Mucosa of descending colon (tissue), 3 donors: ENCODE measurements at regions not wholly inside any gene's neighbourhood (a gene's known extent, or its start where the extent isn't known, plus 50 kb on each side); places are given as distances from the start of the nearest gene placed in this dataset.

Experiments used
- ATAC-seq: fragments of 200-7000 bp; cut with Tn5 transposase; one replicate; pipeline ENCODE4 v1.9.1; 2020; ENCODE audit warnings: mild to moderate bottlenecking, moderate library complexity
- DNase-seq, 3 donors: peaks; one replicate each; pipeline ENCODE4 v3.0.0-alpha.2; 2020
- H3K36me3 ChIP-seq: fragments of 200-600 bp; one replicate; pipeline ENCODE4 v1.8.0; 2021; ENCODE audit warnings: low read depth, mild to moderate bottlenecking
- H3K4me1 ChIP-seq: fragments of 200-600 bp; one replicate; pipeline ENCODE4 v1.8.0; 2021; ENCODE audit warnings: low read depth, mild to moderate bottlenecking
- H3K4me3 ChIP-seq: fragments of 200-600 bp; one replicate; pipeline ENCODE4 v1.8.0; 2021; ENCODE audit warnings: mild to moderate bottlenecking
- H3K9me3 ChIP-seq: fragments of 200-600 bp; one replicate; pipeline ENCODE4 v1.8.0; 2021; ENCODE audit warnings: mild to moderate bottlenecking
- CTCF ChIP-seq: fragments of 200-600 bp; IDR thresholded peaks from one replicate; pipeline ENCODE4 v1.8.0; 2022; ENCODE audit warnings: antibody characterized with exemption, mild to moderate bottlenecking
- intact Hi-C, 2 donors: fragments of 100-400 bp; cut with DNase I in 1 of 2; cut with micrococcal nuclease in 1 of 2; formaldehyde crosslinking; loops; one replicate each; pipeline versions ENCODE4 v1.11.0 to v1.11.1; 2022; cut with DNase I, micrococcal nuclease
- donor health status: DM: no; HTN: no; CAD: no; lungs with moderate emphysema.
- donor health status: DM: no; HTN: no; CAD: no.
- donor health status: DM: no; HTN: yes; CAD: no.

DNA sequence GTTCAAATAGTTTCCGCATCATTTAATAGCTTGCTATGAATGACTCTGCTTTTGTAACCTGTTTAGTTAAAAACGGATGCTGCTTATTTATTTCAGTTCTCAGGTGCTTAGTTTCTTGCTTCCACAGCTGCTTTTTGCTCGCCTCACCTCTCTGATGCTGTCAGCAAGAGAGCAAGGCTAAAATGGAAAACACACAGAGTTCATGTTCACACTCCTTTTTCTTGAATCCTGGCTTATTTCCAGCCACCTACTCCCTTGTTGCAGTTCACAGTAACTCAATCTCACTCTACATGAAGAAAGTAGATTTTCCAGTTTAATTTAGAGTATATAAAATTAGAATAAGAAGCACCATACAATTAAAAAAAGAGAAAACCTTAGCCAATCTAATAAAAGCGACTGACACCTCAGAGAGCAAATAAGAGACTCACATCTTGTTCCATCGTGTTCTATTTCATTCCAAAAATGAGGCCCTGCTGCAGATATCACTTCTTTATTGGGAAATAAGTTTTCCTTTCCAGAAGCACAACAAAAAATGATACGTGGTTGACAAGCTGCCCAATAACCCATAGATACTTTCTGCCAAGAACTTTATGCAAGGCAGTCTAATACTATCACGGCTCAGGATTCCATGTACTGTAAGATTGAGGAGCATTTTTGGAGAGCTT is 326.1 kb upstream of the SLITRK1 start:
- intact Hi-C loops = no loop called here

GRCh38 chr13:84207509-84207908 is 325.2 kb upstream of the SLITRK1 start:
- no peak for TF ChIP-seq CTCF
- H3K4me1 ChIP-seq = no peaks in the 10 kb centered on the region
- no peaks in the 10 kb centered on the region for H3K36me3 ChIP-seq
- H3K9me3 ChIP-seq = peaks cover 46% of the 10 kb centered on the region
- intact Hi-C loops = no loop called here
- H3K4me3 ChIP-seq = no peak overlapping the region
- DNase-seq (no peak), ATAC-seq (no peak)

More for the DNA sequence above, 326.1 kb upstream of the SLITRK1 start:
- DNase-seq = no peak
- peaks cover 38% of the 10 kb centered on the region for H3K9me3 ChIP-seq
- H3K4me3 ChIP-seq = no peak overlapping the region
- no peaks in the 10 kb centered on the region for H3K4me1 ChIP-seq
- no peak for ATAC-seq
- no peak for TF ChIP-seq CTCF
- no peaks in the 10 kb centered on the region for H3K36me3 ChIP-seq

- no peak for ATAC-seq
- H3K4me1 ChIP-seq = no peaks in the 10 kb centered on the region
- no peak overlapping the region for H3K4me3 ChIP-seq
- peaks cover 50% of the 10 kb centered on the region for H3K9me3 ChIP-seq
- intact Hi-C loops = no loop called here
- TF ChIP-seq CTCF = no peak
- no peaks in the 10 kb centered on the region for H3K36me3 ChIP-seq
- no peak for DNase-seq
Measured at GRCh38 chr13:84200971-84201370, 318.7 kb upstream of the SLITRK1 start.

DNA sequence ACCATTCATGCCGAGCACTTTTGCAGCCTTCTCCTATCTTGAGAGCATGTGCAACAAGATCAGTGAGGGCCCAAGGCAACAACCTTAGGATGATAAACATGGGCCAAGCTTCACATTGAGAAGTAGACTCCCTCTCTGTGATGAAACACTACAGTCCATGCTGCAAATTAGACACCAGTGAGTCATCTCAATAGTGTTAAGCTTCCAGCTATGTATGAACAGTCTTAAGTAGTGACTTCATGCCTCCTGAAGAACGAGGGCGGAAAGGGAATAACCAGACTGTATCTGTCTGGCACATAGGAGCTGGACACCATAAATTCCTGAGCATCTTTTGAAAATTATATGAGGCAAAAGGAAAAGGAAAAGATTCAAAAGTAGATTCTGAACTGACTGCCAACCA is 309.9 kb upstream of the SLITRK1 start:
- ATAC-seq = no peak
- intact Hi-C loops = no loop called here
- no peak for TF ChIP-seq CTCF

GRCh38 chr13:84191139-84191538 is 308.9 kb upstream of the SLITRK1 start:
- Histone ChIP-seq H3K4me1 (no peaks in the 10 kb centered on the region), H3K9me3 (peaks cover 43% of the 10 kb centered on the region), H3K4me3 (no peak overlapping the region), H3K36me3 (no peaks in the 10 kb centered on the region)
- intact Hi-C loops = no loop called here
- TF ChIP-seq CTCF = no peak
- DNase-seq = no peak
- ATAC-seq = no peak

More for the DNA sequence above, 309.9 kb upstream of the SLITRK1 start:
- Histone ChIP-seq H3K4me3 (no peak overlapping the region), H3K4me1 (no peaks in the 10 kb centered on the region), H3K9me3 (peaks cover 47% of the 10 kb centered on the region), H3K36me3 (no peaks in the 10 kb centered on the region)
- DNase-seq = no peak

GRCh38 chr13:84187626-84188025 is 305.4 kb upstream of the SLITRK1 start:
- Histone ChIP-seq H3K4me3 (no peak overlapping the region), H3K4me1 (no peaks in the 10 kb centered on the region), H3K9me3 (peaks cover 43% of the 10 kb centered on the region), H3K36me3 (no peaks in the 10 kb centered on the region)
- no peak for DNase-seq
- TF ChIP-seq CTCF = no peak
- intact Hi-C loops = no loop called here
- no peak for ATAC-seq
